K562 (cell line): ENCODE measurements at regions not wholly inside any gene's neighbourhood (a gene's known extent, or its start where the extent isn't known, plus 50 kb on each side); places are given as distances from the start of the nearest gene placed in this dataset.

Source experiments
- ELF1 ChIP-seq: fragments of 200-800 bp; sonication (Bioruptor generic); IDR thresholded peaks from 2 replicates; pipeline ENCODE4 v1.6.1; 2016; ENCODE audit warnings: missing genetic modification characterization, missing compliant biosample characterization
- PRMT5 ChIP-seq: sonication (generic); formaldehyde crosslinking; IDR thresholded peaks from 2 replicates; pipeline ENCODE4 v1.5.0; 2020; ENCODE audit warnings: missing genetic modification reagents
- RAD21 ChIP-seq, 2 experiments: fragments of 250-450 bp in 1 of 2; fragments of 450-650 bp in 1 of 2; sonication (Bioruptor Pico) in 1 of 2; formaldehyde crosslinking in 1 of 2; IDR thresholded peaks in 1 of 2; conservative IDR thresholded peaks in 1 of 2; 2 replicates each; pipeline versions ENCODE4 v1.4.0 to v1.8.0; 2020 to 2022; ENCODE audit warnings: mild to moderate bottlenecking in 2 of 2, moderate library complexity in 1 of 2
- SIN3A ChIP-seq, 2 experiments: fragments of 150-350 bp in 1 of 2; IDR thresholded peaks; 2 replicates each; pipeline ENCODE4 v1.6.1; 2011 to 2016; ENCODE audit warnings: borderline replicate concordance in 2 of 2, low read depth in 2 of 2, low read length in 2 of 2, mild to moderate bottlenecking in 2 of 2, moderate library complexity in 2 of 2; ENCODE audit not compliant: control insufficient read depth in 1 of 2
- TF ChIP-seq, protein P1 (sequence below), 3 experiments: IDR thresholded peaks in 2 of 3; conservative IDR thresholded peaks in 1 of 3; 2 replicates each; pipeline ENCODE4 v1.5.1; 2011 to 2012; ENCODE audit warnings: low read length in 3 of 3, mild to moderate bottlenecking in 3 of 3, control low read depth in 2 of 3, improper control_type of control experiment in 1 of 3, inconsistent platforms in 1 of 3, low read depth in 1 of 3, mixed read lengths in 1 of 3, moderate library complexity in 1 of 3; ENCODE audit not compliant: insufficient read depth in 2 of 3
- TF ChIP-seq, protein P2 (sequence below): sonication (generic); formaldehyde crosslinking; IDR thresholded peaks from 2 replicates; pipeline ENCODE4 v1.8.1; 2023; ENCODE audit warnings: mild to moderate bottlenecking, missing genetic modification reagents

DNA sequence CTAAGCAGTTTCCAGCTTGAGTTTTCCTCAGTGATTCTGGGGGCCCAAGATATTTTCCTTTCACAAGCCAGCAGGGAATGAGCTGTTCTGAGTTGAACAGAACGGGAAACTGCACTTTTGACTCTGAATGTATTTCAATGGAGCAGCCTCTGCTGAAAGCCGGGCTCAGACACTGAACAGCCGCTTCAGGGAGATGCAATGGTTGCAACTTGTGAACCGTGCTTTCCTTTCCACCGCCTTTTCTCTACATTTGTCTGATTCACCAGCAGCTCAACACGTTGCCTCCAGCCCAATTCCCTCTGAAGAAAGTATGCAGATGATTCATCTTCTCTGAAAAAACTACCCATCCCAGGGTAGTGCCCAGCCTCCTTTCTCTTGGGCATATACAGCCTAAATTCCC, 119.3 kb upstream of the PKDCC start:
- TF ChIP-seq, protein P1, sequence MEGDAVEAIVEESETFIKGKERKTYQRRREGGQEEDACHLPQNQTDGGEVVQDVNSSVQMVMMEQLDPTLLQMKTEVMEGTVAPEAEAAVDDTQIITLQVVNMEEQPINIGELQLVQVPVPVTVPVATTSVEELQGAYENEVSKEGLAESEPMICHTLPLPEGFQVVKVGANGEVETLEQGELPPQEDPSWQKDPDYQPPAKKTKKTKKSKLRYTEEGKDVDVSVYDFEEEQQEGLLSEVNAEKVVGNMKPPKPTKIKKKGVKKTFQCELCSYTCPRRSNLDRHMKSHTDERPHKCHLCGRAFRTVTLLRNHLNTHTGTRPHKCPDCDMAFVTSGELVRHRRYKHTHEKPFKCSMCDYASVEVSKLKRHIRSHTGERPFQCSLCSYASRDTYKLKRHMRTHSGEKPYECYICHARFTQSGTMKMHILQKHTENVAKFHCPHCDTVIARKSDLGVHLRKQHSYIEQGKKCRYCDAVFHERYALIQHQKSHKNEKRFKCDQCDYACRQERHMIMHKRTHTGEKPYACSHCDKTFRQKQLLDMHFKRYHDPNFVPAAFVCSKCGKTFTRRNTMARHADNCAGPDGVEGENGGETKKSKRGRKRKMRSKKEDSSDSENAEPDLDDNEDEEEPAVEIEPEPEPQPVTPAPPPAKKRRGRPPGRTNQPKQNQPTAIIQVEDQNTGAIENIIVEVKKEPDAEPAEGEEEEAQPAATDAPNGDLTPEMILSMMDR (IDR thresholded peaks at IDR 0.05 in 2 of 3, conservative IDR thresholded peaks at IDR 0.05 in 1 of 3; ENCODE audit: insufficient read depth in 2 of 3, low read depth in 1 of 3, low read length in 3 of 3): no peak
- TF ChIP-seq ELF1 (tag): no peak
- no peak for TF ChIP-seq SIN3A (IDR thresholded peaks at IDR 0.05; ENCODE audit: borderline replicate concordance in 2 of 2, control insufficient read depth in 1 of 2, low read depth in 2 of 2, low read length in 2 of 2)
- no peak for TF ChIP-seq RAD21 (CRISPR knock-in tag; conservative IDR thresholded peaks at IDR 0.05 in 1 of 2, IDR thresholded peaks at IDR 0.05 in 1 of 2)
- no peak for TF ChIP-seq PRMT5 (CRISPR knock-in tag)
- TF ChIP-seq, protein P2, sequence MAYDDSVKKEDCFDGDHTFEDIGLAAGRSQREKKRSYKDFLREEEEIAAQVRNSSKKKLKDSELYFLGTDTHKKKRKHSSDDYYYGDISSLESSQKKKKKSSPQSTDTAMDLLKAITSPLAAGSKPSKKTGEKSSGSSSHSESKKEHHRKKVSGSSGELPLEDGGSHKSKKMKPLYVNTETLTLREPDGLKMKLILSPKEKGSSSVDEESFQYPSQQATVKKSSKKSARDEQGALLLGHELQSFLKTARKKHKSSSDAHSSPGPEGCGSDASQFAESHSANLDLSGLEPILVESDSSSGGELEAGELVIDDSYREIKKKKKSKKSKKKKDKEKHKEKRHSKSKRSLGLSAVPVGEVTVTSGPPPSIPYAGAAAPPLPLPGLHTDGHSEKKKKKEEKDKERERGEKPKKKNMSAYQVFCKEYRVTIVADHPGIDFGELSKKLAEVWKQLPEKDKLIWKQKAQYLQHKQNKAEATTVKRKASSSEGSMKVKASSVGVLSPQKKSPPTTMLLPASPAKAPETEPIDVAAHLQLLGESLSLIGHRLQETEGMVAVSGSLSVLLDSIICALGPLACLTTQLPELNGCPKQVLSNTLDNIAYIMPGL (CRISPR knock-in tag): no peak
